HG03064 (cell line): ENCODE measurements at regions not wholly inside any gene's neighbourhood (a gene's known extent, or its start where the extent isn't known, plus 50 kb on each side); places are given as distances from the start of the nearest gene placed in this dataset.
"Not testable (repeated sequence)": the region's sequence is repeated elsewhere in the genome, so short reads cannot be mapped to it uniquely, and the experiment has no call there.

Source experiments
- ATAC-seq: cut with Tn5 transposase; IDR thresholded peaks from one replicate; pipeline ENCODE4 v1.9.1; 2021; ENCODE audit warnings: low read depth; ENCODE audit not compliant: unreplicated experiment

DNA sequence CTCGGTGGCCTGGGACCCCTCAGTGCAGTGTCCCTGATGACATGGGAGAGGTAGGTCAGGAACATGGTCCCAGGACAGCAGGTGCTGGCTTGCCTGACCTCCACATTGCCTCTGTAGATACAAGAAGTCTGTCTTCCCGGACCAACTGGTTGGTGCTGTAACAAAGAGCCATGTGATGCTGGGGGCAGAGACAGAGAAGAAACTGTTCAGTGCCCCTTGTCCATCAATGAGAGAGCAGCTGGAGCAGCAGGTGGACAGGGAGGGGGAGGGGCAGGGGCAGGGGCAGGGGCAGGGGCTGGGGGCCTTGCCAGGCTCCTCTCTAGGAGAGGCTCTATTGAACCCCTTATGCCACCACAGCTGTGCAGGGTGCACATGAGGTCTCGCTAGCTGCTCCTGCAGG lies 191.8 kb downstream of the KLRB1 start:
- ATAC-seq, result not testable (repeated sequence)

DNA sequence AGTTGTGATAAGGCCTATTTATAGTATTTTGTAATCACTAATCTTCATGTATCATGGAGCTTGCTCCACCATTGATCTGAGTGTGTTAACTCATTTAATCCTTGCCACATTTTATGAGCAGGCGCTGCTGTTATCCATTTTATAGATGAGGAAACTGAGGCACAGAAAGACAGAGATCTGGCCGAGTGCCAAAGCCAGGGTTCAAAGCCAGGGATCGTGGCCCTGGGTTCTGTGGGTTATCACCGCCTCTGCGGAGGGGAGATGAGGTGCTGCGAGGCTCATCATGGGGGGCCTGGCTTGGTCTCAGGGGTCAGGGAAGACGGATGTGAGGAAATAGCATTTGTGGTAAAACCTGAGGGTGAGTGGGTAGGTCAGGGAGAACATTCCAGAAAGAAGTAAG lies 193.9 kb downstream of the KLRB1 start:
- ATAC-seq, result not testable (repeated sequence)

DNA sequence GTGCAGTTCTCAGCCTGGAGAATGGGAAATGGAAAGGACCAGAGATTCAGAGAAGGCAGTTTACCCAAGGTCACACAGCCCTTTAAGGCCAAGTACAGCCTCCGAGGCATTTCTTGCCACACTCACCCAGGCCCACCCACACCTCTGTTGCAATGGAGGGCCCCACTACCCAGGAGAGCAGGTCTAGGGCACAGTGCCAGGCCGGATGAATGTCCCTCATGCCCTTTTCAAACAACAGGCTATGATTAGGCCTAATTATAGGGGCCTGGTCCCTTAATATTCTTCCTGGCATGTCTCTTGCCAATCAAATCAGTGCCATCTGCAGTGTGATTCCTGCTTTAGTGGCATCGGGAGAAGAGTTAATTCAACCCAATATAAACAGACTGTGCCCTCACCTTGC lies 195.3 kb downstream of the KLRB1 start:
- ATAC-seq, result not testable (repeated sequence)

DNA sequence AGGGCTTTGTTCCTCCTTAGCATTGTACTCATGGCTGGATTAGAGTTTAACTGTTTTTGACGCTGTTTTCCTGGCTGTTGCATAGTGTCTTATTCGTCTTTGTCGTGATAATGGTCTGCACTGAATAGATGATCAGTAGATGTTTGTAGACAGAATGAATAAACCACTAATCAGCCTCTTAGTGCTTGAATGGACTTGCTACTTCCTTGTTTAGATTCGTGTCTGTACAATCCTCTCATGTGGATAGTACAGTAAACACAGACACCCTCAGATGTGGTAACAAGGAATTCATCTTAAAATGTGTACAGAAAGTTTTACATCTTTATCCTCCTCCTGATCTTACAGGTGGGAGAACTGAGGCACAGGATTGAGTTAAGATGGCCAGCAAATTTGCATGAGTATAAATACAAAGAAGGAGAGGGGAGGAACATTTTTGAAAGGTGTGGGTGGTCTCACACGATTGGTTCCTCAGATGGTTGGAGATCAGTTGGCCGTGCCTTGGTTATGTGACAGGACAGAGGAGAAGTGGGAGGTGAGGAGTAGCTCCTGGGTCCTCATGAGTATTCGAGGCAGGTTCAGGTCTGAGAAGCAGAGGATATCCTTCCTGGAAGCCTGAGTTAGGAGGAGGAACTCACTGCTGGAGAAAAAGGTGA lies 196.0 kb downstream of the KLRB1 start:
- not testable (repeated sequence) for ATAC-seq

DNA sequence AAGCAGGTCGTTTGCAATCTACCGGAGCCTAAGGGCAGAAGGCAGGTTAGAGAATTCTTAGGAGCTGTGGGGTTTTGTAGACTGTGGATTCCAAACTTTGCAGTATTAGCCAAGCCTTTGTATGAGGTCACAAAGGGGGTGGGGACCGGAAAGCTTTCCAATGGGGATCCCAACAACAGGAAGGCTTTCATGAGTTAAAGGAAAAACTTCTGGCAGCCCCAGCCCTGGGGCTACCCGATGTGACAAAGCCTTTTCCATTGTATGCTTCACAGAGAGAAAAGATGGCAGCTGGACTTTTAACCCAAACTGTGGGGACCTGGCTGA lies 199.2 kb upstream of the PZP start:
- ATAC-seq, result not testable (repeated sequence)

DNA sequence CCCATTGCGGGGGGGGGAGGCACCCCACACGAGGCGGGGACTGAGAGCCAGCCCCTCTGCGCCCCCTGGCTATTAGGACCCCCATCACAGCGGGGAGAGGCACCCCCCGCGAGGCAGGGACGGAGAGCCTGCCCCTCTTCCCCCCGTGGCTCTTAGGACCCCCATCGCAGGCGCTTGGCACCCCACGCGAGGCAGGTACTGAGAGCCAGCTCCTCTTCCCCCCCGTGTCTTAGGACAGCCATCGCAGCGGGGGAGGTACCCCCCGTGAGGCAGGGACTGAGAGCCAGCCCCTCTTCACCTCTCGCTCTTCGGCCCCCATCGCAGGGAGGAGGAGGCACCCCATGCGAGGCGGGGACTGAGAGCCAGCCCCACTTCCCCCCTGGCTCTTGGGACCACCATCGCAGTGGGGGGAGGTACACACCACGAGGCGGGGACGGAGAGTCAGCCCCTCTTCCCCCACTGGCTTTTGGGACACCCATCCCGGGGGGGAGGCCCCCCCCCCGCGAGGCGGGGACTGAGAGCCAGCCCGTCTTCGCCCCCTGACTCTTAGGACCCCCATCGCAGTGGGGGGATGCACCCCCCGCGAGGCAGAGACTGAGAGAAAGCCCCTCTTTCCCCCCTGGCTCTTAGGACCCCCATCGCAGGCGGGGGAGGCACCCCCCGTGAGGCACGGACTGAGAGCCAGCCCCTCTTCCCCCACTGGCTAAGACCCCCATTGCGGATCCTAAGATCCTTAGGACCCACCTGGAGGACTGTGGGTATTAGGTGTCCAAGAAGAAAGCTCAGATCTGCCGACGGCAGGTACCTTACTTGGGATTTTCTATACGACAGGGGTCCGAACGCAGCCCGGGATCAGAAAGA lies 198.6 kb upstream of the PZP start:
- ATAC-seq, result no peak

DNA sequence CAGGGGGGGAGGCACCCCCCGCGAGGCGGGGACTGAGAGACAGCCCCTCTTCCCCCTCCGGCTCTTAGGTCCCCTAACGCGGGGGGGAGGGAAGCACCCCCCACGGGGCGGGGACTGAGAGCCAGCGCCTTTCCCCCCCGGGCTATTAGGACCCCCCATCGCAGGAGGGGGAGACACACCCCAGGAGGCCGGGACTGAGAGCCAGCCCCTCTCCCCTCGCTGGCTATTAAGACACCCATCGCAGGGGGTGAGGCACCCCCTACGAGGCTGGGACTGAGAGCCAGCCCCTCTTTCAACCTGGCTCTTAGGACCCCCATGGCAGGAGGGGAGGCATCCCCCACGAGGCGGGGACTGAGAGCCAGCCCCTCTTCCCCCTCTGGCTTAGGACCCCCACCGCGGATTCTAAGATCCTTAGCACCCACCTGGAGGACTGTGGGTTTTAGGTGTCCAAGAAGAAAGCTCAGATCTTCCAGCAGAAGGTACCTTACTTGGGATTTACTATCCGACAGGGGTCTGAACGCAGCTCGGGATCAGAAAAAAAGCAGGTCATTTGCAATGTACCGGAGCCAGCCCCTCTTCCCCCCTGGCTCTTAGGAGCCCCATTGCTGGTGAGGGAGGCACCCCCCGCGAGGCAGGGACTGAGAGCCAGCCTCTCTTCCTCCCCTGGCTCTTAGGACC lies 197.8 kb upstream of the PZP start:
- no peak for ATAC-seq

DNA sequence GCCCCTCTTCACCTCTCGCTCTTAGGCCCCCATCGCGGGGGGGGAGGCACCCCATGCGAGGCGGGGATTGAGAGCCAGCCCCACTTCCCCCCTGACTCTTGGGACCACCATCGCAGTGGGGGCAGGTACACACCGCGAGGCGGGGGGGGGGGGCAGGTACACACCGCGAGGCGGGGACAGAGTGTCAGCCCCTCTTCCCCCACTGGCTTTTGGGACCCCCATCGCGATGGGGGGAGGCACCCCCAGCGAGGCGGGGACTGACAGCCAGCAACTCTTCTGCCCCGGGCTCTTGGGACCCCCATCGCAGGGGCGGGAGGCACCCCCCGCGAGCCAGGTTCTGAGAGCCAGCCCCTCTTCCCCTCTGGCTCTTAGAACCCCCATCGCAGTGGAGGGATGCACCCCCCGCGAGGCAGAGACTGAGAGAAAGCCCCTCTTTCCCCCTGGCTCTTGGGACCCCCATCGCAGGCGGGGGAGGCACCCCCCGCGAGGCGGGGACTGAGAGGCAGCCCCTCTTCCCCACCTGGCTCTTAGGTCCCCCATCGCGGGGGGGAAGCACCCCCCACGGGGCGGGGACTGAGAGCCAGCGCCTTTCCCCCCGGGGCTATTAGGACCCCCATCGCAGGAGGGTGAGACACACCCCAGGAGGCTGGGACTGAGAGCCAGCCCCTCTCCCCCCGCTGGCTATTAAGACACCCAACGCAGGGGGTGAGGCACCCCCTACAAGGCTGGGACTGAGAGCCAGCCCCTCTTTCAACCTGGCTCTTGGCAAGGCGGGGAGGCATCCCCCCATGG lies 196.5 kb upstream of the PZP start:
- no peak for ATAC-seq

DNA sequence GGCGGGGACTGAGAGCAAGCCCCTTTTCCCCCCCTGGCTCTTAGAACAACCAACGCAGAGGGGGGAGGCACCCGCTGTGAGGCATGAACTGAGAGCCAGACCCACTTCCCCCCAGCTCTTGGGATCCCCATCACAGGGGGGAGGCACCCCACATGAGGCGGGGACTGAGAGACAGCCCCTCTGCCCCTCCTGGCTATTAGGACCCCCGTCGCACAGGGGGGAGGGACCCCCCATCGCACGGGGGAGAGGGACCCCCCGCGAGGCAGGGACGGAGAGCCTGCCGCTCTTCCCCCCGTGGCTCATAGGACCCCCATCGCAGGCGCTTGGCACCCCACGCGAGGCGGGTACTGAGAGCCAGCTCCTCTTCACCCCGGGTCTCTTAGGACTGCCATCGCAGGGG lies 195.8 kb upstream of the PZP start:
- no peak for ATAC-seq

DNA sequence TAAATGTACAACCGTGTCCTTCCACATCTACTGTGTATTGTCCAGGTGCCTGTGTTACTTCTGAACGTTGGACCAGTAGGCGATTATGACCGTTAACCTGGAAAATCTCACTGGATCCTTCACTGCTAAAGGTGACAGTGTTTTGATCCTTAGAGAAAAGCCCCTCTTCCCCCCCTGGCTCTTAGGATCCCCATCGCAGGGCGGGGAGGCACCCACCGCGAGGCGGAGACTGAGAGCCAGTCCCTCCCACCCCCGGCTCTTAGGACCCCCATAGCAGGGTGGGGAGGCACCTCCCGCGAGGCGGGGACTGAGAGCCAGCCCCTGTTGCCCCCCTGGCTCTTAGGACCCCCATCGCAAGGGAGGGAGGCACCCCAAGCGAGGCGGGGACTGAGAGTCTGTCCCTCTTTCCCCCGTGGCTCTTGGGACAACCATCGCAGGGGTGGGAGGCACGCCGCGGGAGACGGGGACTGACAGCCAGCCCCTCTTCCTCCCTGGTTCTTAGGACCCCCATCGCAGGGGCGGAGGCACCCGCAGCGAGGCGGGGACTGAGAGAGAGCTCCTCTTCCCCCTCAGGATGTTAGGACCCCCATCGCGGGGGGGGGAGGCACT lies 194.3 kb upstream of the PZP start:
- not testable (repeated sequence) for ATAC-seq

DNA sequence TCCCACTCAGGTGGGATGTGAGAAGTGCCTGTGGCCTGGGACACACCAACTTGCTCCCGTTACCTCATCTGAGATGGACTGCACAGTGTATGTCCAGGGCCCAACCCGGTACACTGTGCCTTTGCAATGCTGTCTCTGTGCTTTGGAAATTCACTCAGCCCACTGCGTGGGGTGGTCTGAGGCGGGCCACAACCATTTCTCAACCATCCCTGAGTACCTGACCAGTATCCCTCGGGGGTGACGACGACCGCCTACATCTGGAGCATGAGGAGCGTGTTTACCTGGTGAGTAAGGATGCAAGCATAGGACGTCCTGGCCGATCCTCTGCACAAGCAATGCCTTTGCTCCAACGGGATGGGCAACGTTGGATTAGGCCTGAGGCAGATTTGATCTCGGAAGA lies 188.2 kb upstream of the PZP start:
- not testable (repeated sequence) for ATAC-seq

DNA sequence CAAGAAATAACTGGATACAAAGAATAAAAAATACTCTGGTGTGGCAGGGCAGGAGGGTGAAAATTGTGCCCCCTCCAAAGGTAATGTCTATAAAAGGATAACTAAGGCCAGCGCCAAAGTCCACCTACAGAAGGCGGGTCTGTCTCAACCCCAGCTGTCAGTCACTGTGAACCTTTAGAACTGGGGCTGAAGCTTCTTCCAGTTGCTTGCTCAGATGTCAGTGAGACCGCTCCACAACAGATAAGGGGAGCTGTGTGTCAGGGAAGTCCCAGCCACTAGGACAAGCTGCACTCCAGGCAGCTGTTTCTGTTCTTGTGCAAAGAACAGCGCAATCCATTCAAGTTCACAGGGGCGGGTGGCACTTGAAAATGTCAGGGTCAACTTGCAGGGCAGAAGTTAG lies 187.0 kb upstream of the PZP start:
- ATAC-seq, result not testable (repeated sequence)

DNA sequence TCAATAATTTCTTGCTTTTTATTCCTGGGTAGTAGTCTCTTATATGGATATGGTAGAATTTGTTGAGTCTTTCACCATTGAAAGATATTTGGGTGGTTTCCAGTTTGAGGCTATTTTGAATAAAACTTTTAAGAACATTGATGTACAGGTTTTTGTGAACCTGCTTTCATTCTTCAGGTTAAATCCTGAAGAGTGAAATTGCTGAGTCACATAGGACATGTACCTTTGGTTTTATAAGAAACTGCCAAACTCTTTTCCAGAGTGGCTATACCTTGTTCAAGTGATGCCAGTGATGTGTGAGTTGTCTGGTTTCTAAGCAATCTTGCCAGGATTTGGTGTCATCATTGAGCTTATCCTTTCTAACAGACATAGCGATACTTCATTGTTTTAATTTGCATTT lies 184.6 kb upstream of the PZP start:
- no peak for ATAC-seq

DNA sequence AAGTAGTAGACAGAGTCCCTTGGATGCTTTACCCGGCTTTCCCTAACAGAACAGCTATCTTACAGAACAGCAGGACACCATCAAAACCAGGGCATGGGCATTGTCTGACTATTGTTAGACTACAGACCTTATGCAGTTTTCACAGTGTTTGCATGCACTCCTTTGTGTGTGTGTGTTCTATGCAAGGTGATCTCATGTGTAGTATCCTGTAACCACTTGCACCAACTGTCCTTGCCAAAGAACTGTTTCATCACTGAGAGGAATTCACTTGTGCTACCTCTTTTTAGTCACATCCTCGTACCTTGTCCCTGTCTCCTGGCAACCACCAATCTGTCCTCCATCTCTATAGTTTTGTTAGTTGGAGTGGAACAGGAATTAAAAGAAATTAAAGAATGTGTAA lies 183.6 kb upstream of the PZP start:
- no peak for ATAC-seq

DNA sequence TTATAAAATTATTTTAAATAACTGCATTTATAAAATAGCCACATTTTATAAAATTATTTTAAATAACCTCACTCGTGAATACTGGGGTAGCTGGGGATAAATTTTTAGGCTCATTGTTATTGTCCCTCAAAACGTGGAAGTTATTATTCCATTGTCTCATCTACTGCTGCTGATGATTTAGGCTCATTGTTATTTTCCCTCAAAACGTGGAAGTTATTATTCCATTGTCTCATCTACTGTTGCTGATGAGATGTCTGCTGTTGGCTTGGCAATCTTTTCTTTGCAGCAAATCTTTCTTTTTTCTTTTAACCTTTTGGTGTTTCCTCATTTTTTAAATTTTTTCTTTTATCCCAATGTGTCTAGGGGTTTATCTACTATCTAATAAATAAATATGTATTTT lies 182.6 kb upstream of the PZP start:
- no peak for ATAC-seq

DNA sequence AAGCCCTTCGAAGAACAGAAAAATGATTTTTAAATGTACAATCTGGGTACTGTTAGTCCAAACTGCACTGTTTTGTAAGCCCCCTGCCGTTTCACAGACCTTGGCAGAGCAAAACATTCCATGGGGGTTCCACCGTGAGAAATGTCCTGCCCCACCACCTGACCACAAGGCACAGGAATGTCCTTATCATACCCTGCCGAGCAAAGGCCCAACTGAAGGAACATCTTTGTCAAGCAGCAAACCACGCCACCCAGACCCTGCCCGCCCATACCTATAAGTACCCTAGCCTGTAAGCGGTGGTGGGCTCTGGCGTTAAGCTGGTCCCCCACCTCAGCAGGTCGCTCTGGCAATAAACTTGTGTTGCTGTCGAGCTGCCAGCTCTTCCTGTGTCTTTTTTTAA lies 181.6 kb upstream of the PZP start:
- ATAC-seq, result no peak

DNA sequence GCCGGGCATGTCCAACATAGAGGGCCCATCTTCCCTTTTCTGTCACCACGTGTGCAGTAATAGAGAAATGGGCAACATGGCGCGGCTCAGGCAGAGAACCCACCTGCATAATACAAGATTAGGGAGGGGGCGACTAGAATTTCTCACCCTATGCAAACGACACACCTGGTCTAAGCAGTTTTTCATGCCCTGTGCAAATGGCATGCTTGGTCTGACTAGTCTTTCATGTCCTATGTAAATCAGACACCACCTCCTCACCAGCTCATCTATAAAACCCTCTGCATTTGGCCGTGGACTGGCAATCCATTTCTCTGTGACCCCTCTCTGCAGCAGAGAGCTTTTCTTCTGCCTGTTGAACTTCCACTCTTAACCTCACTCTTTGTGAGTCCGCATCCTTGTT lies 180.2 kb upstream of the PZP start:
- ATAC-seq, result no peak

DNA sequence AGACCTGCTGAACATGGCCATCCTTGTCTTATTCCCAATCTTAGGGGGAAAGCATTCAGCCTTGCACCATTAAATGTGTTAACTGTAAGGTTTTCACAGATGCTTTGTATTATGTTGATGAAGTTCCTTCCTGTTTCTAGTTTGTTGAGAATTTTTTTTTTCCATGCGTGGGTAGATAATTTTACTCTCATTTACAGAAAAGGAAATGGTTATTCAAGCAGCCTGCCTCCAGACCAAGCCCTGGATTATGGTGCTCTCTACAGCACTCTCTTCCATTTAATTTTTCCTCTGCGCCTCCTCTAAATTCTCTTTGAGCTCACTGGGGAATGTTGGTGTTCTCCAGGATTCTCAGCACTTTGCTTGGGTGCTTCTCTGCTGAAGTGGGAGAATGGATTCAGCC lies 179.3 kb upstream of the PZP start:
- no peak for ATAC-seq

DNA sequence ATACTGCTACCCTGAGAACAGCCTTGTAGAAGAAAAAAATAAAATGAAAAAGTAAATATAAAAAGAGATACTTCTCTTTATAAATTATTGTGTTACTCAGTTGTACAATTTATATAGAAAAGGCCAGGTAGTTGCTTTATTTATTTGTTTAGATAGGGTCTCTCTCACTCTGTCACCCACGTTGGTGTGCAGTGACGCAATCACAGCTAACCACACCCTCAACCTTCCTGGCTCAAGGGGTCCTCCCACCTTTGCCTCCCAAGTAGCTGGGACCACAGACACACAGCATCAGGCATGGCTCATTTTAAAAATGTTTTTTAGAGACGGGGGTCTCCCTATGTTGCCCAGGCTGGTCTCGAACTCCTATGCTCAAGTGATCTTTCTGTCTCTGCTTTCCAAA lies 175.4 kb upstream of the PZP start:
- no peak for ATAC-seq

DNA sequence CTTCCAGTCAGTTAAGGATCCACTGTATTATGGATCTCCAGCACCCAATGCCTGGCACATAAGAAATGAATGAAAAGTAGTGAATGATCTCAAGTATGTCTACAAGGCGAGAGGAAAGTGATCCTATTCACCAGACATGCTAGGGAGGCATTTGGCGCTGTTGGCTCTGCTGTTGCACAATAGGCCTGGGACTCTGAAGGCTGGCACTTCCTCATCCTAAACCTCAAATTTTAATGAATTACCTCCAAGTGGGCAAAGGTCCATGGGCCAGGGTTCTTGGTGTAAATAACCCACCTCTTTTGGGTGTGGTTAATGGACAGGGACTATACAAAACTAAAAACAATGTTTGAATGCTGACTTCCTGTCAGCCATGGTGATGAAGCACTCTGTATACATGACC lies 173.4 kb upstream of the PZP start:
- ATAC-seq, result no peak

DNA sequence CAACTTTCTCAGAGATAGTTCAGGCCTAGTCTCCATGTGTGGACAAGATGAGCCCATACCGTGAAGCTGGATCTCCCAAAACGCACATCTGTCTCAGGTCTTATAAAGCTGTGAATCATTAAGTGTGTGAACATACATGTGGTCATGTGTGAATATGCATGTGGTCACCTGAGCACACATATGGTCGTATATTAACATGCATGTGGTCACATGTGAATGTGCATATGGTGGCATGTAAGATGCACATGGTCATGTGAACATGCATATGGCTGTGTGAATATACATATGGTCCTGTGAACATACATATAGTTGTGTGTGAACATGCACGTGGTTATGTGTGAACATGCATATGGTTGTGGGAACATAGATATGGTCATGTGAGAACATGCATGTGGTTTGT lies 172.5 kb upstream of the PZP start:
- no peak for ATAC-seq
